ENCODE measurements at regions not wholly inside any gene's neighbourhood (a gene's known extent, or its start where the extent isn't known, plus 50 kb on each side); places are given as distances from the start of the nearest gene placed in this dataset.

GRCh38 chr22:49099496-49100124 lies 728.1 kb downstream of the BRD1 start:
- TF ChIP-seq POLR2AphosphoS5 (IDR thresholded peaks at IDR 0.05; ENCODE audit: low read depth, low read length), result no peak
- no peak for TF ChIP-seq TAF1 (IDR thresholded peaks at IDR 0.05; ENCODE audit: low read depth, low read length)
- TF ChIP-seq POLR2A (IDR thresholded peaks at IDR 0.05; ENCODE audit: low read depth, low read length), result no peak

Measured in GM12891 (cell line).